Uterus (tissue), 3 donors: ENCODE measurements at regions not wholly inside any gene's neighbourhood (a gene's known extent, or its start where the extent isn't known, plus 50 kb on each side); places are given as distances from the start of the nearest gene placed in this dataset.

Experiments used
- DNase-seq, 2 donors: peaks; one replicate each; pipeline ENCODE4 v3.0.0-alpha.2; 2019 to 2020
- H3K27ac ChIP-seq, 2 donors: fragments of 200-600 bp; sonication (generic); 1 replicate in 1 of 2; 2 replicates in 1 of 2; pipeline ENCODE4 v1.5.1; 2016 to 2018
- H3K27me3 ChIP-seq, 2 donors: fragments of 200-600 bp; sonication (generic); one replicate each; pipeline ENCODE4 v1.5.1; 2018 to 2019; ENCODE audit warnings: control low read depth in 1 of 2
- H3K36me3 ChIP-seq, 2 donors: fragments of 200-600 bp; sonication (generic); one replicate each; pipeline ENCODE4 v1.5.1; 2019; ENCODE audit warnings: control low read depth in 1 of 2
- H3K4me1 ChIP-seq, 2 donors: fragments of 200-600 bp; sonication (generic); one replicate each; pipeline ENCODE4 v1.5.1; 2018 to 2019; ENCODE audit warnings: control low read depth in 1 of 2
- H3K4me3 ChIP-seq, 2 donors: fragments of 200-600 bp; sonication (generic); 1 replicate in 1 of 2; 2 replicates in 1 of 2; pipeline ENCODE4 v1.5.1; 2018 to 2019; ENCODE audit warnings: mild to moderate bottlenecking in 1 of 2
- H3K9me3 ChIP-seq, 2 donors: fragments of 200-600 bp; sonication (generic); one replicate each; pipeline ENCODE4 v1.5.1; 2019; ENCODE audit warnings: control low read depth in 1 of 2
- POLR2A ChIP-seq, 2 donors: fragments of 450-650 bp; IDR thresholded peaks; one replicate each; pipeline ENCODE4 v1.6.1; 2016; ENCODE audit warnings: antibody characterized with exemption in 2 of 2, mild to moderate bottlenecking in 1 of 2, moderate library complexity in 1 of 2
- intact Hi-C: fragments of 100-400 bp; cut with DNase I; formaldehyde crosslinking; loops from one replicate; pipeline ENCODE4 v1.15.1; 2023; ENCODE audit warnings: low total_unique reads
- TF ChIP-seq, protein P1 (sequence below), 4 experiments: fragments of 200-600 bp in 2 of 4; fragments of 450-650 bp in 2 of 4; sonication (generic) in 2 of 4; IDR thresholded peaks; one replicate each; pipeline ENCODE4 v1.5.1; 2016 to 2019; ENCODE audit warnings: antibody characterized with exemption in 4 of 4, mild to moderate bottlenecking in 2 of 4, moderate library complexity in 1 of 4
- donor health status: DM: yes; HTN: yes; CAD: no.

GRCh38 chr4:110970642-110971041 lies 347.8 kb upstream of the PITX2 start:
- Histone ChIP-seq H3K4me3 (no peak overlapping the region), H3K27ac (no peak overlapping the region), H3K9me3 (no peaks in the 10 kb centered on the region), H3K36me3 (no peaks in the 10 kb centered on the region), H3K4me1 (no peaks in the 10 kb centered on the region), H3K27me3 (no peaks in the 10 kb centered on the region)
- intact Hi-C loops: no loop called here
- DNase-seq: no peak
- TF ChIP-seq, protein P1, sequence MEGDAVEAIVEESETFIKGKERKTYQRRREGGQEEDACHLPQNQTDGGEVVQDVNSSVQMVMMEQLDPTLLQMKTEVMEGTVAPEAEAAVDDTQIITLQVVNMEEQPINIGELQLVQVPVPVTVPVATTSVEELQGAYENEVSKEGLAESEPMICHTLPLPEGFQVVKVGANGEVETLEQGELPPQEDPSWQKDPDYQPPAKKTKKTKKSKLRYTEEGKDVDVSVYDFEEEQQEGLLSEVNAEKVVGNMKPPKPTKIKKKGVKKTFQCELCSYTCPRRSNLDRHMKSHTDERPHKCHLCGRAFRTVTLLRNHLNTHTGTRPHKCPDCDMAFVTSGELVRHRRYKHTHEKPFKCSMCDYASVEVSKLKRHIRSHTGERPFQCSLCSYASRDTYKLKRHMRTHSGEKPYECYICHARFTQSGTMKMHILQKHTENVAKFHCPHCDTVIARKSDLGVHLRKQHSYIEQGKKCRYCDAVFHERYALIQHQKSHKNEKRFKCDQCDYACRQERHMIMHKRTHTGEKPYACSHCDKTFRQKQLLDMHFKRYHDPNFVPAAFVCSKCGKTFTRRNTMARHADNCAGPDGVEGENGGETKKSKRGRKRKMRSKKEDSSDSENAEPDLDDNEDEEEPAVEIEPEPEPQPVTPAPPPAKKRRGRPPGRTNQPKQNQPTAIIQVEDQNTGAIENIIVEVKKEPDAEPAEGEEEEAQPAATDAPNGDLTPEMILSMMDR (IDR thresholded peaks at IDR 0.05): no peak
- TF ChIP-seq POLR2A (IDR thresholded peaks at IDR 0.05): no peak

GRCh38 chr4:110975338-110975737 lies 352.5 kb upstream of the PITX2 start:
- no peak overlapping the region for H3K4me3 ChIP-seq

GRCh38 chr4:110977554-110977953 lies 354.7 kb upstream of the PITX2 start:
- no peak overlapping the region for H3K4me3 ChIP-seq
- no peaks in the 10 kb centered on the region for H3K36me3 ChIP-seq
- H3K27me3 ChIP-seq: no peaks in the 10 kb centered on the region
- intact Hi-C loops: no loop called here
- TF ChIP-seq, protein P1 (IDR thresholded peaks at IDR 0.05): no peak
- TF ChIP-seq POLR2A (IDR thresholded peaks at IDR 0.05): no peak
- no peaks in the 10 kb centered on the region for H3K9me3 ChIP-seq
- DNase-seq: no peak
- no peaks in the 10 kb centered on the region for H3K4me1 ChIP-seq
- no peak overlapping the region for H3K27ac ChIP-seq

More at GRCh38 chr4:110975338-110975737, 352.5 kb upstream of the PITX2 start:
- H3K36me3 ChIP-seq: no peaks in the 10 kb centered on the region
- no peak overlapping the region for H3K27ac ChIP-seq
- no peaks in the 10 kb centered on the region for H3K4me1 ChIP-seq
- intact Hi-C loops: no loop called here
- no peaks in the 10 kb centered on the region for H3K27me3 ChIP-seq
- DNase-seq: no peak
- H3K9me3 ChIP-seq: no peaks in the 10 kb centered on the region
- no peak for TF ChIP-seq POLR2A (IDR thresholded peaks at IDR 0.05)
- TF ChIP-seq, protein P1 (IDR thresholded peaks at IDR 0.05): no peak

DNA sequence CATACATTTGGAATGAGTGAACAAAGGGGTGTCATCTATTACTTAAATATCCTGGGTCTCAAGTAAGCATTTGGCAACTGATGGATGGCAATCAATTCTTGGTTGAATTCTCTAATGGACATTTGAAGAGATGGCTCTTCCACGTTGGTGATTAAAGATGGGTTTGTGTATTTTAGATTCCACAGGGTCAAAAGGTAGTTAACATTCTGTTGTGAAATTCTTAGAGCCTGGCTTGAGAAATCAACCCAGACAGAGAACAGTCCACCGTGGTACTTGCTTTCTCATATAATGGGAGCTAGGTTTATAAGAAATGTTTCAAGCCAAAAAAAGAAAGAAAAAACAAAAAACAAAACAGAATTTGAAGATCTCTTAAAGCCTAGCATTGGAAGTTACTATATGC lies 355.9 kb upstream of the PITX2 start:
- Histone ChIP-seq H3K4me1 (no peaks in the 10 kb centered on the region), H3K9me3 (no peaks in the 10 kb centered on the region), H3K4me3 (no peak overlapping the region), H3K27ac (no peak overlapping the region), H3K27me3 (no peaks in the 10 kb centered on the region), H3K36me3 (no peaks in the 10 kb centered on the region)
- DNase-seq: no peak
- TF ChIP-seq POLR2A (IDR thresholded peaks at IDR 0.05): no peak
- TF ChIP-seq, protein P1 (IDR thresholded peaks at IDR 0.05): no peak
- intact Hi-C loops: no loop called here

DNA sequence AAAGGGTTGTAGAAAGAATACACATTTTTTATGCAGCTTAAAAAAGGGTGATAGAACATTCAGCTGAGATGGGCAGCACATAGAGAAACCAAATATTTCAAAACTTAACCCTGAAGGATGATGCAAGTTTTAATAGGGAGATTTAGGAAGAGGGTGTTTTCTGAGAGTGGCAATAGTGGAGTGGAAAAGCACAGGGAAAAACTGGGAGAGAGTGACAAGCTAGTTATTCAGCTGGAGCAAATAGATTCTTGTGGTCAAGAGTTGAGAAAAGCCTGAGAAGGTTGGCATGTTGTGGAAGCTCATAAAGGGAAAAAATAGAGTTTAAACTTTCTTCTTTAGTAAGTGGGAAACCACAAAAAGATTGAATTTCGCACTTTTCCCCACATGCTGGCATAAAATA lies 359.6 kb upstream of the PITX2 start:
- Histone ChIP-seq H3K4me3 (no peak overlapping the region), H3K9me3 (no peaks in the 10 kb centered on the region), H3K27ac (no peak overlapping the region), H3K27me3 (no peaks in the 10 kb centered on the region), H3K4me1 (no peaks in the 10 kb centered on the region), H3K36me3 (no peaks in the 10 kb centered on the region)
- DNase-seq: no peak
- intact Hi-C loops: no loop called here
- TF ChIP-seq, protein P1 (IDR thresholded peaks at IDR 0.05): no peak
- no peak for TF ChIP-seq POLR2A (IDR thresholded peaks at IDR 0.05)
